Femur (tissue), 1 donor: ENCODE measurements at regions not wholly inside any gene's neighbourhood (a gene's known extent, or its start where the extent isn't known, plus 50 kb on each side); places are given as distances from the start of the nearest gene placed in this dataset.
A peak's percentile ranks its signal among the peaks of the same experiment; 100 is the strongest.

Experiments
- DNase-seq: peaks from one replicate; pipeline ENCODE4 v3.0.0-alpha.2; 2017

DNA sequence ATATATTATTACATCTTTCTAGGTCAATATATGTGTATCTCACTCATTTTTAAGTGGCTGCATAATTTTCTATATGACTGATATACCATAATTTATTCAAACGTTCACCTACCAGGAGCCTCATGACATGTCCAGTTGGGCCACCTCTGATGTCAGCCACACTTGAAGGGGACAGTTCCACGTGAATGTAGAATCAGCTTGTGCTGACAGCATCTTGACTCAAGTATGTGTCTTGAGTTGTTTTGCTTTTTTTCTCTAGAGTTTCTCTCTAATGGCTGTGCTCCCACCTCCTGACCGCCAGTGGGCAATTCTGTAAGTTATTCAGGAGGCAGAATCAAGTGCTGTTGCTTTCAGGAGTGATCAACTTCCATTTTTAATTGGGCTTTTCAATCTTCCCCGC is 237.9 kb downstream of the NFKBIZ start:
- DNase-seq: no peak

DNA sequence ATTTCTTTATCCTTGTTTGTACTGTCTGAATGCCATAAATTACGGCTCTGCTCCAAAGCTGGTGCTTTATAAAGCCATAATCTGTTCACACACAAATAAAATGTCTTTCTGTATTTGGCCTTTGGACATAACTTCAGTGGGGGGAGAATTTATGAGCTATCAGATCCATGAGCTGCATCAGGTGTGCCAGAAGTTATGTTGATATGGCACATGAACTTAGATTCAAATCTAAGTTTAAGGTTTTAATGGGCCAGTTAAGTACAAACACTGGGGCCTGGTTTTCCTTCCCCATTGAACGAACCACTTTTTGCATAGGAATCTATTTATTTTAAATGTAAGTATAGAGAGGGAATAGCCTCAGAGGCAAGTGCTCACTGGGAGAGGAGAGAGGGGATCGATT is 239.9 kb downstream of the NFKBIZ start:
- no peak for DNase-seq

DNA sequence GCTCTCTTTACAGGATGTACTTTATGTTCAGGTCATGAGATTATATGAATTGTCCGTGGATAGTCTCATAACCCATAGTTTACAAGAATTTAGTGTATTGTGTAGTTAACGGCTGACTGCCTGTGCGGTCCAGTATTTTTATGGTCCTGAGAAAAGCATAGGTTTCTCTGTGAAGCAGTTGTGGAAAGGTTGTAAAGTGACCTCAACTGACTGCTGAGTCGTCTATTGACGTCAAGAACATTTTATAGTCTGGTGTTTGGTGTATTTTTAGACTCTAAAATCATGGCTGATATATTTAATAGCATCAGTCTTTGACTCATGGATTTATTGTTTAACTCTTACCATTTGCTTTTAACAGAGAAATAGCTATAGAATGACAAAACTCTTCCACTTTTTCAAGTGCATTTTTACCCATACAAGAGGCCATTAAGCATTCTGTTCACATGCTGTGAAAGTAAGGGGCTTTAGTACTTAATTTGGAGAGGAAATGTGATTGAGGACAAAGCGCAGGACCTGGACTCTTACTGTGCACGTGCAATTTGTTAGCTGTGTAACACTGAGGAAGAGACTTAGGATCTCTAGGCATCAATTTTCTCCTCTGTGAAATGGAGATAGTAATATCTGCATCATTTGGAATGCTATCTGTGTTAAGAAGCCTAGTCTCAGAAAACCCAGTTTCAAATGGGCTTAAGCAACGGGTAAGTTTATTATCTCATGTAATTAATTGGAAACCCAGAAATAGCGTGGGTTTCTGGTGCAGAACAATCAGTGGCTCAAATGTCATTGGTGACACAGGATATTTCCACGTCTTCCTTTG is 240.8 kb downstream of the NFKBIZ start:
- DNase-seq: no peak

DNA sequence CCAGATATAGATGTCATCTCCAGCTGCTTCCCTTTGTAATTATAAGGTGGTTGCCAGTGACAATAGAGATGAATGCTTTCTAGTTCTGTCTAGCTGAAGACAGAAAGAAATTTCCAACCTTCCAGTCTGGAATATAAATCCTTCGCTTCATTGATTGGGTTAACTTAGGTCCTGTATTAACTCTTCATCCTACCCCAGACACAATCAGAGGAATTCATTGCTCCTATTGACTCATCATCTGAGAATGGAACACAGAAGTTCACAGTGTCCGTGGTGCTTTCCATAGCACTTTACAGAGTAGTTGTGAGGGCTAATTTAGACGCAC is 241.4 kb downstream of the NFKBIZ start:
- no peak for DNase-seq

DNA sequence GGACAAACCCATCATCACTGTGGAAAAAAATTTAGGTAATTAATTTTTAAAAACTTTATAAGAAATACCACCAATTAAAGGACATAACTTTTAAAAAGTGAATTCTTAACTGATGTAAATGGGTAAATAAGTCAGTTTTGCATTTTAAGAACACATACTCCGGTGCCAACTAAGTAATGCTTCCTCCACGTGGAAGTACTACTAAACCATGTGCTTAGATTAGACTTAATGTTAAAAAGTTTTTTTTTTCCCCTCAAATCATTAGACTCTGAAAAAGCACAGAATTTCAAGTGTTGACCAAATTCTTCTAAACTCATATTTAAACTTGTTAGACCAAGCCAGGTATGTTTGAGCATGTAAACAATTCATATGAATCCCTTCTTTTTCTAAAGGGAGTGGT is 242.0 kb downstream of the NFKBIZ start:
- no peak for DNase-seq

DNA sequence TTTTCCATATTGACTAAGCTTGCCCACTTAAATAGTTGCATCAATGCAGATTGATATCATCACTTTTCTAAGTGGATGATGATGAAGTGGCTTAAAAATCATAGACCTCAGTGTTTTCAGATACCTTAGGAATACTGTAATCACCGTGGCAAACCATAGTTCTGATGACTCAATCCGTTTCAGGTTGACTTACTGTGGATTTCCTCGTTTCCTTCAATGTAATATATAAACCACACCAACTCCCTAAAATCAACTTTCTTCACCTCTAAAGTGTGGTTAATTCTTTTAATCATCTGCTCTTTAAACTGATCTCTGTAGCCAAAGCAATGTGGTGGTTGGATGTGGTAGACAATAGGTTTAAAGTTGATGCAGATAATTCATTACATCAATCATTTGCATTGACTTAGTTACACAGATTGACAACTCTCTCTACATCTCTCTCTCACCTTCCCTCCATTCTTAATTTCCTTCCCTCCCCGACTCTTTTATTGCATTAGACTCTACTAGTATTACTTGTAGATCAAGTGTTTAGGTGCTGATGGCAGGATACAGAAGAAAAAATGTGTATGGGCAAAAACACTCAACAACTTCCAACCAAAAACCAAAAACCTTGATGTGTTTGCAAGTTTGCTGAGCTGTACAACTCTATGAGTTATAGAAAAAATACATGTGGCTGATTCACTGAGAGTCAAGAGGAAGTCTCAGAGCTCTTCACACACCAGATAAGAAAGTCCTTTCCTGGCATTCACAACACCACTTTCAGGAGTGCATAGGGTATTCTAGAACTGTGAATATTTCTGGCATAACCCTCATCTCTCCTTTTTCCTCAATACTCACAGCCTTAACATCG is 243.5 kb downstream of the NFKBIZ start:
- no peak for DNase-seq

DNA sequence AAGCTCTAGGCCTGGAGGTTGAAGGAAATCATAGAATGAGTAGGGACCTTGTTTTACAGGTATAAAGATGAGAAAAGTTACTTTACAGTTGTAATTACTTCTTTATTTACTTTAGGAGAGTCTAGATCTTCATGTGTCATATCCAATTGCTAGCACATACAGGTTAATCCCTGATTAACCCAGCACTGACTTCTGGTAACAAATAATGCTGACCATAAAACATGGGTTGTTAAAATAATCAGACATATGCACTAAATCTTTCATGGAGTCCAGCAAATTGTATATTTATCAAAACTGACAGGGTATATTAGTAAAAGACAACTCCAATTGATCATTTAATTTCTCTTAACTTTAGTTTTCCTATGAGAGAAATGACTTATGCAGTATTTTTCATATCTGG is 245.2 kb downstream of the NFKBIZ start:
- DNase-seq: no peak

DNA sequence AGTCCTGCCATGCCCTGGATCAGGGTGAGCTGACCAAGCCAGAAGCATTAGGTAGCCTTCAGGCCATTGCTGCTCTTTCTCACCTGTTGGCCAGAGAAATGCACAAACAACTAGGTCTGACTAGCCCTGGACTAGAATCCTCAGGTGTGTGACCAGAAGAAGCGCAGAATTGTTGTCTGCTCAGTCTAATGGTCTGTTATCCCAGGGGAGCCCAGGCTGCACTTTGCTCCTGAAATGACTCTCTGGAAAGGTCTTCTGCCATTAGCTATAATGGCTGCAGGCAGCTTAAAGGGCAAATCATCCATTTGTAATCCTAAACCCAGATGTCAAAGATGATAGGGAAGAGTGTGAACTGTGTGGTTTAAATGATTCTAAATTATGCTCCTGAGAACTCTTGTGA is 246.1 kb downstream of the NFKBIZ start:
- no peak for DNase-seq

DNA sequence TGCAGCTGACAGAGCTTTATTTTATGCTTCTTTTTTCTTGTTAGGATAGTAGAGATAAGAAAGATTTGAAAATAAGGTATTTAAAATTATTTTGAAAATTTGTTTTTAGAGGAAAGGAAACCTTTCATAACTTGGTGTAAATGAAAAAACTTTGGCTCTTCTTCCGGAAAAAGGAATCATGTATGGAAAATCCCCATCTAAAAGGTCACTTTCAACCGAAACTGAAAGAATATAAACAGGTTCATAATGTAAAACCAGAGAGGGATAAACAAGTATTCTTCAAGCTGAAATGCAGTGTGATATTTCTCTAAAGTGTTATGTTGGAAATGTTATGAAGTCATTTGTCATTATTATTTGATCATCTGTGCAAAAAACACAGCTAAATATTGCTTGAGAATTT is 246.8 kb downstream of the NFKBIZ start:
- DNase-seq: no peak

DNA sequence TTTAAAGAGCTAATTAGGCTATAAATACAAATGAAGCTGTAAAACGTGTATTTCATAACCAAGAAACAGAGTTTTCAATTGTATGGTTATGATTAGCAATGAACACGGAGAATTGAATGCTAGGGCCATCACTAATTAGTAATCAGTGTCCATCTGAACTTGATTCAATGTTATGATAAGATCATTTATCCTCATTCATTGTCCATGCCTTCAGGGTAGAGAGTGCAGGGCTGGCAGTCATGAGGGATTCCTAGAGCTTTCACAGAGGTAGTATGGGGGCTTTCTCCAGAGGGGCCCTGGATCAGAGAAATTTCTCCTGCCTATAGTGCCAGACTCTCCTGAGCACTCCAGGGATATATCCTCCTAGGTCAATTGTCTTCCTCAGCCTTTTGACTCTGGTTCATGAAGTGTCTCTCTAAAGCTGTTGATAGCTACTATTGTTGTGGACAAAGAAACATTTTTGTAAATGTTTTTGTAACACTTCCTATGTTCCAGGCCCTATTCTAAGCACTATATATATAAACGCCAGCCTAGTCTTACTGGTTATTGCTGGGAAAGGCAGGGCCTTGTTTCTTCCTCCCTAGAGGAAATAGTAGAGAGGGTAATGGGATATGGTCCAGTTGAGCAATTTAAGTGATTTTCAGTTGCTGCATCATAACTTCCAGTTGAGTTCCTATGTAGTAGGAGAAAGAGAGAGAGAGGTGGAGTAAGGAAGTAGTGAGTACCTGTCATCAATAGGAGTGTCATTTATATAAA is 249.0 kb downstream of the NFKBIZ start:
- no peak for DNase-seq

DNA sequence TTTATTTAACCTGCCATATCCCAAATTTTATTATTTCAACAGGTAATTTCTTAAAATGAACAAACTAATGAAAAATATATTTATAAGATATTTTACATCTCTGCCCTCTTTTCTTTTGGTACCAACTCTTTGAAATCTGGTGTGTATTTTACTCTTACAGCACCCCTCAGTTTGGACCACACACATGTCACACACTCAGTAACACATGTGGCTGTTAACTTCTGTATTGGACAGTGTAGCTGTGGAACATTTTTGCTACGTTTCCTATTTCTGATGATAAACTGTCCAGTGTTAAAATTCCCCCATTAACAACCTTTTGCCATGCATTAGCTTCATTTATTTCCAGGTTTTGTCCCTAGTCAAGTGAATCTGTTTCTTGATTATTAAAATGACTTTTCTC is 250.6 kb downstream of the NFKBIZ start:
- no peak for DNase-seq

DNA sequence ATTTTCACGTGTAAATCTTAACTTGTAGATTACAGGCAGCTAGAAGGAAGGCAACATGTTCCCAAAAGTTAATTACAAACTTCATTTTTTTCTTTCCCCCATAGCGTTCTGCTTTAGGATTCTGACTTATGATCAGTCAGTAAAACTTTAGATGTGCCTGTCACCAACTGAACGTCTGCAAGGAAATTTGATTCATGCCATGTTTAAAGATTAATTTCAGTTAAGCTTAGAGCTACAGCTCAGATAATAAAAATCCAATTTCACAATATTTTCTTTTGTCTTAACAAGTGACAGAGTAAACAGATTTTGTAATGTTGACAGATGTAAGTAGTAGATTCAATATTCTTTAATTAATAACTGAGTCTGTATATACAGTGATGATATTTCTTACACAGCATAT is 253.1 kb downstream of the NFKBIZ start:
- no peak for DNase-seq

DNA sequence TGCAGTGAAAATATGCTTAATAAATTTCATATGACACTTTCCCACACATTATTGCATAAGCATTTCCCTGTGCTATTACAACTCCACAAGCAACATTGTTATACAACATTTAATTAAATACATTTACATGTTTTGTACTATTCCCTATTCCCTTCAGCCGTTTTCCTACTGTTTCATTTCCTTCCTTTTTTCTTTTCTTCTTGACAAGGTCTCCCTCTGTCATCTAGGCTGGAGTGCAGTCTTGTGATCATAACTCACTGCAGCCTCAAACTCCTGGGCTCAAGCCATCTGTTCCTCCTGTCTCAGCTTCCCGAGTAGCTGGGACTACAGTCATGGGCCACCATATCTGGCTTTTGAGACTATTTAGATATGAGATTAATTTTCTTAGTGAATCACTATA is 254.7 kb downstream of the NFKBIZ start:
- no peak for DNase-seq

DNA sequence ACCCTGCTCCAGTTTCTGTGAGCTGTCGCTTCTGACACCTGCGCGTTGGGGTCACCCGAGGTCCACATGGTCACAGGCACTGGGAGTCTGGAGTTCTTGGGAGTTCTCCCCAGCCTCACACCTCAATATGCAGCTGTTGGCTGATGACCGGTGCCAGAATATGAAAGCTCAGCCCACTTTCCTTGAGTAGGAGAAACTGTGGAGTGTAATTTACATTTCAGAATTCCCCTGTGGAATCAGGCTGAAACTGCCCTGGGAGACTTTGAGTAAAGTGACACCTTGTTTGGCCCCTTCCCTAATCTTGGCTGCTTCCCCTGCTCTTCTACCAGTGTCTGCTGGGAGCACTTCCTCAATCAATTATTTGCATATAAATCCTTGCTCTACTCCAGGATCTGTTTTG is 255.9 kb downstream of the NFKBIZ start:
- DNase-seq: peak; percentile 18

DNA sequence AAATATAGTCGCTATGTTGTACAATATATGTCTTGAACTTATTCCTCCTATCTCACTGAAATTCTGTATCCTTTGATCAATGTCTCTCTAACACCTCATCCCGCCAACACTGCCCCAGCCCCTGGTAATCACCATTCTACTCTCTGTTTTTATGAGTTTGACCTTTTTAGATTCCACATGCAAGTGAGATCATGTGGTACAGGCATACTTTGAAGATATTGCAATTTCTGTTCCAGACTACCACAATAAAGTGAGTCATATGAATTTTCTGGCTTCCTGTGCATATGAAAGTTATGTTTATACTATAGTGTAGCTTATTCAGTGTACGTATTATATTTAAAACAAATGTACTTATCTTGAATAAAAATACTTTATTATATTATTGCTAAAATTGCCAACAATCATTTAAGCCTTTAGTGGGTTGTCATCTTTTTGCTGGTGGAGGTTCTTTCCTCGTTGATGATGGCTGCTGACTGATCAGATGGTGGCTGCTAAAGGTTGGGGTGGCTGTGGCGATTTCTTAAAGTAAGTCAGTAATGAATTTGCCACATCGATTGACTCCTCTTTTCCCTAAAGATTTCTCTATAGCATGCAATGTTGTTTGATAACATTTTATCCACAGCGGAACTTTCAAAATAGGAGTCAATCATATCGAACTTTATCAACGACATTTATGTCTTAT is 257.2 kb downstream of the NFKBIZ start:
- DNase-seq: no peak

DNA sequence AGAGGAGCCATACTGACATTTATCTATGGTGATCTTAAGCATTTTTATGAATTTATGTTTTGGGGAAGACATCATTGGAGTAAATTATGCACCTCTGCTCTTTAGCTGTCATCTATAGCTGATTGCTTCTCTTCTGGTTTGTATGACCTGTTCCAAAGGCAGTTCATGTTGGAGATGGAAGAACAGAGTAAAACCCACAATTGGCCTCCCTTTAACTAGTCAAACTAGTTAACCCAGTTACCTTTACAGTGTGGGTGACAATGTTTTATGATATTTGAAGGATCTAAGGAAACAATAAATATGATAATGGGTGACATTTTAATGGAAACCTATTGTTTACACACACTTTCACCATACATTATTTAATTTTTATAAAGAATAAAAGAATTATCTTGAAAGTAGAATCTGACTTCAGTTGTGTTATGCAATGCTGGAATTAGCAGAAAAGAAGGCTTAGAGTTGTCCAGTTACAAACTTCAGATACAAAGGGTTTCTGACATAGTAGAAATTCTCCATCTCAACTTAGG is 263.5 kb downstream of the NFKBIZ start:
- no peak for DNase-seq

DNA sequence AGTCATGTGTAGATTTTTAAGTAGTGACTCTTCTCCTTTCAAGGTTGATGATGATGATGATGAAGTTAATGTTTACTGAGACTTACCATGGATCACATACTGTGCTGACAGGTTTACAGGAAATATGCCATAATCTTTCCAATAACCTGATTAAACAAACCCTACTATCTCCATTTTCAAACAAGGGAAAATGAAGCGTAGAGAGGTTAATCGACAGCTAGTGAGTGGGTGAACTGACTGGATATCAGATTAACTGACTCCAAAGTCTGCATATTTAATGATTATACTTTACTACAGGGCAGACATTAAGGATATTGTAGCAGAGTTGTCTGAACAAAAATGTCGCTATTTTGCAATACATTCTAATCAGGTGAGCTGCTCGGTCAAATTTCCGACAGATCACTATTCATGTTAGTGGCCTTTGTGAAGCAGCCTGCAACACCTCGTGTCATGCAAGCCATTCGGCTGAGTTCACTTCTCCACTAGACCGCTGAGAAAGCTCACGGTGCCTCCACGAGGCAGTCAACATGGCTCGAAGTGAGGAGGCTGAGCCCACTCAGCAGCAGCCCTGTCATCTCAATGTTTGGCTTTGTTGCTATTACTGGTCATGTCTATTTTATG is 264.2 kb downstream of the NFKBIZ start:
- no peak for DNase-seq

DNA sequence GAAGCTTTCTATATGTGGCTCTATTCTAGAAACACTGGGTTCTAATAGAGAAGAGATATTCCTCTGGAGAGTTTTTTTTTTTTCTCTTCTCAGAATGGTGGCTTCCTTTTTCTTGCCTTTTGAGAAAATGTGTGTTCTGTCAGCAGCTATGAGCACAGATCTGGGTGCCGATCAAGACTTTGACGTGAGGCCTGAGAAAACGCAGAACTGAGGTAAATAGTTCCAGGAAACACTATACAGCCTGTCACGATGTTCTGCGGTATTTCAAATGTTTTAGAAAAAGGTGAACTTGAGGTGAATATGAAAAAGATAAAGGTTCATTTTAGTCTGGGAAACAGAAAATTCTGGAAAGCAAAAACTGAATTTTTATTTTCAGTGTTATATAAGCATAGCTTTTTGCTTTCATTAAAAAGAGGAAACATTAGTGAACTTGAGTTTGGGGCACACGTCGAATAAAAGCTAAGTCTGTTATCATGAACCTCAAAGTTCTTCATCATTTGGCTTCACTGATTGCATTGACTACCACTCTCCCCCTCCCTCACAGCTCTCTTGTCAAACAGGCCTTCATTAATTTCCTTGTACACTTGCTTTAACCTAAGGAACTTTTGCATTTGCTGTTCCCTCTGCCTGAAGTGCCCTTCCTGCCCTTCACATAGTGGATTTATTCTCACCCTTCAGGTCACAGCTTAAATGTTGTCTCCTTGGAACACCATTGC is 265.1 kb downstream of the NFKBIZ start:
- DNase-seq: no peak

DNA sequence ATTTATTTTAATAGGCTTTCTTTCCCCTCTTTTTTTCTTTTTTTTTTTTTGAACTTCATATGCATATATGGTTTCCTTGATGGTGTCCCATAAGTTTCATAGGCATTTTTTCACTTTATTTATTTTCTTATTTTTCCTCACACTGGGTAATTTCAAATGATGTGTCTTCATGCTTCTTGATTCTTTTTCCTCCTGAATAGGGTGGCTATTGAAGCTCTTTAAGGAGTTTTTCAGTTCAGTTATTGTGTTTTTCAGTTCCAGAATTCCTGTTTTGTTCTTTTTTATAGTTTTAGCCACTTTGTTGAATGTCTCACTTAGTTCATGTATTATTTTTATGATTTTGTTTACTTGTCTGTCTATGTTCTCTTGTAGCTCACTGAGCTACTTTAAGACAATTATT is 273.2 kb downstream of the NFKBIZ start:
- DNase-seq: no peak

DNA sequence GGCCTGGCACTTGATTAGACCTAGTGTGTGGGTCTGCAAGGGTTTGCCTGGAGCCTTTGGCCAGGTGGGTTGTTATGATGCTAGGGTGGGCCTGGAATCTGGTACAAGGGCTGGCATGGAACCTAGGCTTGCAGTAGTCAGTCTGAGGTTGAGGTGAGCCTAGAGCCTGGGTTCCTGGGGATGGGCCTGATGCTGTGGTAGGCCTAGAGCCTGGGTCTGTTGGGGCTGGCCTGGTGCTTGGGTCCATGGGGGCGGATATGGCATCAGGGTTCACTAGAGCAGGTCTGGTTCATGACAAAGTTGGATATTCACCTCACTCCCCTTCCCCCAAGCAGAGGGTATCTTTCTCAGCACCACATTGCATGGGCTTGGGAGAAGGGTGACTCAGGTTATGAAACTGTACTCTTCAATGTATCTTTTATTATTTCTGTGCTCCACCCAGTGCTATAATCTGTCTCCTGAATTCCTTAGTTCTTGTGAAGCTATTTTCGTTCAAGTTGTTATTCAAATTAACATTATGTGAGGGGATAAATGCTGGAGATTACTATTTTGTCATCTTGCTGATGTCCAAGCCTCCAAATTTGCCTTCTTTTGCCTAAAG is 274.4 kb downstream of the NFKBIZ start:
- no peak for DNase-seq

DNA sequence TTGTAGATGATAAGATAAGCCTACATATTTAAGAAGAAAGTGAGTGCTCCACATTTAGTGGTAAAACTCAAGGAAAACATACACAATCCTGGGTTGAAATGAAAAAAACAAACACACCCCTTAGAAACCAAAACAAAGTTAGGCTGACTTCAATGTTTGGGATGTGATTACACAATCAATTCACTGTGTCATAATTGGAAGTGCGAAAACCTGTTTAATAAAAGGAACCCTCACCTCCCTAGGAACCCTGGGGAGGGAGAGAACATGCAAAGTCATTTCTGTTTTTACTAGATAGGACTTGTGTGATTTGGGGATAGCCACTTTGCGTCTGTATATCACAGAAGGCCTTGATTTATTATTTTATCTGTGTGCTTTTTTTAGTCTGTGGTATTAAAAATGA is 275.0 kb downstream of the NFKBIZ start:
- no peak for DNase-seq
